WERI-Rb-1 (cell line): ENCODE measurements at regions not wholly inside any gene's neighbourhood (a gene's known extent, or its start where the extent isn't known, plus 50 kb on each side); places are given as distances from the start of the nearest gene placed in this dataset.

Experiments used
- DNase-seq: peaks from one replicate; pipeline ENCODE4 v3.0.0-alpha.2; 2020
- H3K27ac ChIP-seq: fragments of 250-450 bp; sonication (Bioruptor Pico); 2 replicates; pipeline ENCODE4 v1.5.1; 2020; ENCODE audit warnings: mild to moderate bottlenecking, moderate library complexity
- H3K27me3 ChIP-seq: fragments of 250-450 bp; sonication (Bioruptor Pico); 2 replicates; pipeline ENCODE4 v1.5.1; 2021; ENCODE audit warnings: mild to moderate bottlenecking, low read depth, moderate library complexity; ENCODE audit not compliant: insufficient read depth, severe bottlenecking
- H3K36me3 ChIP-seq: fragments of 250-450 bp; sonication (Bioruptor Pico); 2 replicates; pipeline ENCODE4 v1.5.1; 2020; ENCODE audit warnings: mild to moderate bottlenecking, moderate library complexity
- H3K4me3 ChIP-seq: 2 replicates; pipeline ENCODE4 v1.5.1; 2011; ENCODE audit warnings: low read depth, mild to moderate bottlenecking, control low read depth, low read length
- H3K9me3 ChIP-seq: fragments of 250-450 bp; sonication (Bioruptor Pico); 2 replicates; pipeline ENCODE4 v1.5.1; 2021; ENCODE audit warnings: mild to moderate bottlenecking, moderate library complexity; ENCODE audit not compliant: severe bottlenecking
- CTCF ChIP-seq: IDR thresholded peaks from 2 replicates; pipeline ENCODE4 v1.5.1; 2011; ENCODE audit warnings: low read depth, mild to moderate bottlenecking, control low read depth, inconsistent platforms, low read length

GRCh38 chr1:96157101-96157500 is 564.5 kb upstream of the PTBP2 start:
- Histone ChIP-seq H3K27me3 (no peaks in the 10 kb centered on the region), H3K36me3 (no peaks in the 10 kb centered on the region), H3K27ac (no peak overlapping the region), H3K9me3 (peaks cover 10% of the 10 kb centered on the region), H3K4me3 (no peak overlapping the region)
- TF ChIP-seq CTCF, result no peak
- no peak for DNase-seq

GRCh38 chr1:96159379-96159778 is 562.2 kb upstream of the PTBP2 start:
- no peaks in the 10 kb centered on the region for H3K36me3 ChIP-seq
- peaks cover 8% of the 10 kb centered on the region for H3K9me3 ChIP-seq
- DNase-seq, result no peak
- no peaks in the 10 kb centered on the region for H3K27me3 ChIP-seq
- no peak overlapping the region for H3K27ac ChIP-seq
- H3K4me3 ChIP-seq, result no peak overlapping the region
- no peak for TF ChIP-seq CTCF

GRCh38 chr1:96164053-96164452 is 557.5 kb upstream of the PTBP2 start:
- H3K27ac ChIP-seq, result no peak overlapping the region
- H3K36me3 ChIP-seq, result no peaks in the 10 kb centered on the region
- no peaks in the 10 kb centered on the region for H3K27me3 ChIP-seq
- H3K9me3 ChIP-seq, result no peaks in the 10 kb centered on the region
- DNase-seq, result no peak
- no peak overlapping the region for H3K4me3 ChIP-seq
- no peak for TF ChIP-seq CTCF

- Histone ChIP-seq H3K9me3 (no peaks in the 10 kb centered on the region), H3K27ac (no peak overlapping the region), H3K36me3 (no peaks in the 10 kb centered on the region), H3K4me3 (no peak overlapping the region), H3K27me3 (no peaks in the 10 kb centered on the region)
- TF ChIP-seq CTCF, result no peak
- no peak for DNase-seq
Measured at GRCh38 chr1:96178053-96178452, 543.5 kb upstream of the PTBP2 start.

- DNase-seq, result no peak
- no peaks in the 10 kb centered on the region for H3K36me3 ChIP-seq
- TF ChIP-seq CTCF, result no peak
- no peaks in the 10 kb centered on the region for H3K9me3 ChIP-seq
- no peak overlapping the region for H3K4me3 ChIP-seq
- H3K27me3 ChIP-seq, result no peaks in the 10 kb centered on the region
- no peak overlapping the region for H3K27ac ChIP-seq
Measured at GRCh38 chr1:96183485-96183884, 538.1 kb upstream of the PTBP2 start.

- Histone ChIP-seq H3K27me3 (no peaks in the 10 kb centered on the region), H3K9me3 (no peaks in the 10 kb centered on the region), H3K27ac (no peak overlapping the region), H3K36me3 (no peaks in the 10 kb centered on the region), H3K4me3 (no peak overlapping the region)
- TF ChIP-seq CTCF, result no peak
- DNase-seq, result no peak
Measured at GRCh38 chr1:96183928-96184327, 537.7 kb upstream of the PTBP2 start.
